KMS-11 (cell line): ENCODE measurements at regions not wholly inside any gene's neighbourhood (a gene's known extent, or its start where the extent isn't known, plus 50 kb on each side); places are given as distances from the start of the nearest gene placed in this dataset.

Experiments
- H2AFZ ChIP-seq: fragments of 200-600 bp; sonication (generic); 2 replicates; pipeline ENCODE4 v1.6.1; 2016; ENCODE audit warnings: antibody characterized with exemption, mixed run types, low read depth
- H3K27ac ChIP-seq: fragments of 200-600 bp; sonication (generic); 2 replicates; pipeline ENCODE4 v1.6.1; 2016; ENCODE audit warnings: mild to moderate bottlenecking, mixed run types
- H3K27me3 ChIP-seq: fragments of 200-600 bp; sonication (generic); 2 replicates; pipeline ENCODE4 v1.6.1; 2017; ENCODE audit warnings: mild to moderate bottlenecking, low read depth, mixed run types, moderate library complexity; ENCODE audit not compliant: insufficient read depth
- H3K36me3 ChIP-seq: fragments of 200-600 bp; sonication (generic); 2 replicates; pipeline ENCODE4 v1.6.1; 2017; ENCODE audit warnings: mild to moderate bottlenecking, mixed run types; ENCODE audit not compliant: insufficient read depth
- H3K4me1 ChIP-seq: fragments of 200-600 bp; sonication (generic); 2 replicates; pipeline ENCODE4 v1.6.1; 2016; ENCODE audit warnings: mild to moderate bottlenecking, low read depth, mixed run types; ENCODE audit not compliant: poor library complexity, severe bottlenecking
- H3K4me2 ChIP-seq: fragments of 200-600 bp; sonication (generic); 2 replicates; pipeline ENCODE4 v1.7.0; 2016; ENCODE audit warnings: mild to moderate bottlenecking, mixed run types
- H3K4me3 ChIP-seq: fragments of 200-600 bp; sonication (generic); IDR thresholded peaks from 2 replicates; pipeline ENCODE4 v1.6.1; 2017; ENCODE audit warnings: low read depth, low read length, mixed read lengths; ENCODE audit not compliant: insufficient read depth
- H3K79me2 ChIP-seq: fragments of 200-600 bp; sonication (generic); 2 replicates; pipeline ENCODE4 v1.6.1; 2016; ENCODE audit warnings: low read depth, mixed run types; ENCODE audit not compliant: insufficient read depth
- H3K9ac ChIP-seq: fragments of 200-600 bp; sonication (generic); 2 replicates; pipeline ENCODE4 v1.6.1; 2016; ENCODE audit warnings: mild to moderate bottlenecking, mixed run types
- H4K20me1 ChIP-seq: fragments of 200-600 bp; sonication (generic); 2 replicates; pipeline ENCODE4 v1.6.1; 2016; ENCODE audit warnings: mild to moderate bottlenecking, mixed run types; ENCODE audit not compliant: insufficient read depth
- CTCF ChIP-seq: fragments of 200-600 bp; sonication (generic); conservative IDR thresholded peaks from 2 replicates; pipeline ENCODE4 v1.6.1; 2017; ENCODE audit warnings: low read depth, mild to moderate bottlenecking, antibody characterized with exemption, low read length, moderate library complexity, mixed read lengths

GRCh38 chr10:2340831-2341647 is 603.7 kb upstream of the ADARB2 start:
- Histone ChIP-seq H2AFZ (no peak overlapping the region), H3K79me2 (no peaks in the 10 kb centered on the region), H4K20me1 (no peaks in the 10 kb centered on the region), H3K27ac (no peak overlapping the region), H3K36me3 (no peaks in the 10 kb centered on the region), H3K27me3 (no peaks in the 10 kb centered on the region), H3K4me2 (no peak overlapping the region), H3K4me1 (no peaks in the 10 kb centered on the region), H3K9ac (no peak overlapping the region), H3K4me3 (no peak overlapping the region)
- no peak for TF ChIP-seq CTCF

- no peak overlapping the region for H3K4me2 ChIP-seq
- no peak overlapping the region for H2AFZ ChIP-seq
- no peaks in the 10 kb centered on the region for H3K27me3 ChIP-seq
- H3K4me1 ChIP-seq = no peaks in the 10 kb centered on the region
- H3K79me2 ChIP-seq = no peaks in the 10 kb centered on the region
- TF ChIP-seq CTCF = no peak
- no peaks in the 10 kb centered on the region for H3K36me3 ChIP-seq
- no peak overlapping the region for H3K27ac ChIP-seq
- H3K9ac ChIP-seq = no peak overlapping the region
- no peak overlapping the region for H3K4me3 ChIP-seq
- no peaks in the 10 kb centered on the region for H4K20me1 ChIP-seq
Measured at GRCh38 chr10:2335626-2336025, 598.3 kb upstream of the ADARB2 start.

- no peak overlapping the region for H3K9ac ChIP-seq
- H3K4me2 ChIP-seq = no peak overlapping the region
- H2AFZ ChIP-seq = no peak overlapping the region
- H3K27me3 ChIP-seq = no peaks in the 10 kb centered on the region
- no peak overlapping the region for H3K27ac ChIP-seq
- no peaks in the 10 kb centered on the region for H3K36me3 ChIP-seq
- no peak for TF ChIP-seq CTCF
- no peak overlapping the region for H3K4me3 ChIP-seq
- no peaks in the 10 kb centered on the region for H4K20me1 ChIP-seq
- H3K79me2 ChIP-seq = no peaks in the 10 kb centered on the region
- no peaks in the 10 kb centered on the region for H3K4me1 ChIP-seq
Measured at GRCh38 chr10:2334575-2334974, 597.2 kb upstream of the ADARB2 start.

- no peak overlapping the region for H3K9ac ChIP-seq
- no peak for TF ChIP-seq CTCF
- H3K4me1 ChIP-seq = no peaks in the 10 kb centered on the region
- H3K4me2 ChIP-seq = no peak overlapping the region
- H3K27ac ChIP-seq = no peak overlapping the region
- no peaks in the 10 kb centered on the region for H4K20me1 ChIP-seq
- no peaks in the 10 kb centered on the region for H3K27me3 ChIP-seq
- H2AFZ ChIP-seq = no peak overlapping the region
- H3K36me3 ChIP-seq = no peaks in the 10 kb centered on the region
- H3K4me3 ChIP-seq = no peak overlapping the region
- no peaks in the 10 kb centered on the region for H3K79me2 ChIP-seq
Measured at GRCh38 chr10:2329082-2329481, 591.8 kb upstream of the ADARB2 start.
